SK-N-SH treated with all-trans-retinoic acid at 6 μM for 48 hours (cell line): ENCODE measurements at regions not wholly inside any gene's neighbourhood (a gene's known extent, or its start where the extent isn't known, plus 50 kb on each side); places are given as distances from the start of the nearest gene placed in this dataset.

Source experiments
- ATAC-seq: fragments of 200-7000 bp; cut with Tn5 transposase; 3 replicates; pipeline ENCODE4 v1.9.1; 2020; ENCODE audit warnings: mild to moderate bottlenecking, moderate library complexity
- ARNTL ChIP-seq: fragments of 450-650 bp; formaldehyde crosslinking; IDR thresholded peaks from 2 replicates; pipeline ENCODE4 v1.5.0; 2020; ENCODE audit warnings: low read depth, mild to moderate bottlenecking, moderate library complexity, borderline replicate concordance
- BACH2 ChIP-seq: fragments of 250-450 bp; sonication (Bioruptor Pico); IDR thresholded peaks from 2 replicates; pipeline ENCODE4 v1.9.0; 2021; ENCODE audit warnings: mild to moderate bottlenecking, borderline replicate concordance
- CSDC2 ChIP-seq: fragments of 250-450 bp; sonication (Bioruptor Pico); IDR thresholded peaks from 2 replicates; pipeline ENCODE4 v1.5.0; 2020; ENCODE audit warnings: mild to moderate bottlenecking, moderate library complexity
- GLIS3 ChIP-seq: fragments of 250-450 bp; sonication (Bioruptor Pico); IDR thresholded peaks from 2 replicates; pipeline ENCODE4 v1.5.0; 2020; ENCODE audit warnings: mild to moderate bottlenecking, moderate library complexity
- OSR1 ChIP-seq: fragments of 250-450 bp; sonication (Bioruptor Pico); IDR thresholded peaks from 2 replicates; pipeline ENCODE4 v1.8.0; 2022; ENCODE audit warnings: moderate library complexity, mild to moderate bottlenecking, inconsistent platforms
- SNAI2 ChIP-seq: fragments of 250-450 bp; sonication (Bioruptor Pico); IDR thresholded peaks from 2 replicates; pipeline ENCODE4 v1.5.0; 2020; ENCODE audit warnings: mild to moderate bottlenecking, moderate library complexity
- ZC3H10 ChIP-seq: fragments of 250-450 bp; sonication (Bioruptor Pico); IDR thresholded peaks from 2 replicates; pipeline ENCODE4 v1.5.1; 2021; ENCODE audit warnings: mild to moderate bottlenecking, moderate library complexity
- ZFP30 ChIP-seq: fragments of 450-650 bp; formaldehyde crosslinking; IDR thresholded peaks from 2 replicates; pipeline ENCODE4 v1.5.0; 2022; ENCODE audit warnings: mild to moderate bottlenecking, moderate library complexity
- ZNF565 ChIP-seq: fragments of 450-650 bp; formaldehyde crosslinking; conservative IDR thresholded peaks from 2 replicates; pipeline ENCODE4 v1.5.0; 2020; ENCODE audit warnings: low read depth, mild to moderate bottlenecking, moderate library complexity
- ZNF8 ChIP-seq: fragments of 450-650 bp; formaldehyde crosslinking; IDR thresholded peaks from 2 replicates; pipeline ENCODE4 v1.5.0; 2020; ENCODE audit warnings: mild to moderate bottlenecking, moderate library complexity
- TF ChIP-seq, protein P1 (sequence below): fragments of 250-450 bp; sonication (Bioruptor Pico); IDR thresholded peaks from 2 replicates; pipeline ENCODE4 v1.5.0; 2020; ENCODE audit warnings: mild to moderate bottlenecking, moderate library complexity
- TF ChIP-seq, protein P2 (sequence below): fragments of 250-450 bp; sonication (Bioruptor Pico); IDR thresholded peaks from 2 replicates; pipeline ENCODE4 v1.8.0; 2020; ENCODE audit warnings: mild to moderate bottlenecking, moderate library complexity, borderline replicate concordance
- TF ChIP-seq, protein P3 (sequence below): fragments of 250-450 bp; sonication (Bioruptor Pico); IDR thresholded peaks from 2 replicates; pipeline ENCODE4 v1.8.0; 2021; ENCODE audit warnings: low read depth, mild to moderate bottlenecking, moderate library complexity, borderline replicate concordance

DNA sequence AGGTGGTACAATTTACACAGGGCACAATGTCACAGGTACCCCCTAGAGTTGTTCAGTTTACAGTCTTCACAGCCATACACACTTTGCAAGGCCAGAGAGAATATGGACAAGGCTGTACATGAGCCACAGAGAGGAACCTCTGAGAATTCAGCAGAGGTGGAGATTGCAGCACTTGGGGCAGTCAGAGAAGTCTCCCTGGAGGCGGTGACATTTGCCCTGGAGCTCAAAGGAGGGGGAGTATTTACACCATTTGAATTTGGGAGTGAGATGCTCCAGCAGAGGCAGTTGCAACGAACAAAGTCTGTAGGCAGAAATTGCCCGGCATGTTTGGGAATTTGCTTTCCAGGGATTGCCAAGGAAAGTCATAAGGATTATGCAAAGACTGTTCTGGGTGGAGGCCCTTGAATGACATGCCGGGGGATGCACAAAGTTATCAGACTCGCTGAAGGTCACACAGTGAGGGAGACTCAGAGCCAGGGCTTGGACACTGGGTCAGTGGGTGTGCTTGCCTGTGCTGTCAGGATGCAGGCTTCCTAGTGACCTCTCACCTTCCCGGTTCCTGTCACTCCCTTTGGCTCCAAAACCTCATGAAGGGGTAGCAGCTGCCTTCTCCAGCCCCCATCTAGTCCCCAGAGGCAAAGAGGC, 160.7 kb upstream of the PCBD1 start:
- TF ChIP-seq SNAI2 (CRISPR knock-in tag) = no peak
- no peak for TF ChIP-seq CSDC2 (CRISPR knock-in tag)
- no peak for TF ChIP-seq ZNF8 (CRISPR knock-in tag)
- TF ChIP-seq, protein P1, sequence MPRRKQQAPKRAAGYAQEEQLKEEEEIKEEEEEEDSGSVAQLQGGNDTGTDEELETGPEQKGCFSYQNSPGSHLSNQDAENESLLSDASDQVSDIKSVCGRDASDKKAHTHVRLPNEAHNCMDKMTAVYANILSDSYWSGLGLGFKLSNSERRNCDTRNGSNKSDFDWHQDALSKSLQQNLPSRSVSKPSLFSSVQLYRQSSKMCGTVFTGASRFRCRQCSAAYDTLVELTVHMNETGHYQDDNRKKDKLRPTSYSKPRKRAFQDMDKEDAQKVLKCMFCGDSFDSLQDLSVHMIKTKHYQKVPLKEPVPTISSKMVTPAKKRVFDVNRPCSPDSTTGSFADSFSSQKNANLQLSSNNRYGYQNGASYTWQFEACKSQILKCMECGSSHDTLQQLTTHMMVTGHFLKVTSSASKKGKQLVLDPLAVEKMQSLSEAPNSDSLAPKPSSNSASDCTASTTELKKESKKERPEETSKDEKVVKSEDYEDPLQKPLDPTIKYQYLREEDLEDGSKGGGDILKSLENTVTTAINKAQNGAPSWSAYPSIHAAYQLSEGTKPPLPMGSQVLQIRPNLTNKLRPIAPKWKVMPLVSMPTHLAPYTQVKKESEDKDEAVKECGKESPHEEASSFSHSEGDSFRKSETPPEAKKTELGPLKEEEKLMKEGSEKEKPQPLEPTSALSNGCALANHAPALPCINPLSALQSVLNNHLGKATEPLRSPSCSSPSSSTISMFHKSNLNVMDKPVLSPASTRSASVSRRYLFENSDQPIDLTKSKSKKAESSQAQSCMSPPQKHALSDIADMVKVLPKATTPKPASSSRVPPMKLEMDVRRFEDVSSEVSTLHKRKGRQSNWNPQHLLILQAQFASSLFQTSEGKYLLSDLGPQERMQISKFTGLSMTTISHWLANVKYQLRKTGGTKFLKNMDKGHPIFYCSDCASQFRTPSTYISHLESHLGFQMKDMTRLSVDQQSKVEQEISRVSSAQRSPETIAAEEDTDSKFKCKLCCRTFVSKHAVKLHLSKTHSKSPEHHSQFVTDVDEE (CRISPR knock-in tag) = no peak
- TF ChIP-seq, protein P2, sequence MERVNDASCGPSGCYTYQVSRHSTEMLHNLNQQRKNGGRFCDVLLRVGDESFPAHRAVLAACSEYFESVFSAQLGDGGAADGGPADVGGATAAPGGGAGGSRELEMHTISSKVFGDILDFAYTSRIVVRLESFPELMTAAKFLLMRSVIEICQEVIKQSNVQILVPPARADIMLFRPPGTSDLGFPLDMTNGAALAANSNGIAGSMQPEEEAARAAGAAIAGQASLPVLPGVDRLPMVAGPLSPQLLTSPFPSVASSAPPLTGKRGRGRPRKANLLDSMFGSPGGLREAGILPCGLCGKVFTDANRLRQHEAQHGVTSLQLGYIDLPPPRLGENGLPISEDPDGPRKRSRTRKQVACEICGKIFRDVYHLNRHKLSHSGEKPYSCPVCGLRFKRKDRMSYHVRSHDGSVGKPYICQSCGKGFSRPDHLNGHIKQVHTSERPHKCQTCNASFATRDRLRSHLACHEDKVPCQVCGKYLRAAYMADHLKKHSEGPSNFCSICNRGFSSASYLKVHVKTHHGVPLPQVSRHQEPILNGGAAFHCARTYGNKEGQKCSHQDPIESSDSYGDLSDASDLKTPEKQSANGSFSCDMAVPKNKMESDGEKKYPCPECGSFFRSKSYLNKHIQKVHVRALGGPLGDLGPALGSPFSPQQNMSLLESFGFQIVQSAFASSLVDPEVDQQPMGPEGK = no peak
- no peak for ATAC-seq

DNA sequence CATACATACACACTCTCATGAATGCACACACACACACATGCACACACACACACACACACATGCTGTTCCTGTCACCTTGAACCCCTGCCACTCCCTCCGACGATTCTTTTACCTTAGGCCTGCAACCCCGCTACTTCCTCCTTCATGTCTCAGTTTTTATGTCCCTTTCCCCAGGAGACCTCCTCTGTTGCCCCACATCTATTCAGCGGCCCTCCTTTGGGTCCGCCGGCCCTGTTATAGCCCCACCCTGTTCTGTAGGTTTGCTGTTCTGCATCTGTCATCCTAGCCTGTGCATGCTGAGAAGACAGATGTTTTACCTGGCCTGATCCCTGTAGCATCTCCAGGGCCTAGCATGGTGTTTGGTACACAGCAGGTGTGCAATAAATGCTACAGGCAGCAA, 161.6 kb upstream of the PCBD1 start:
- TF ChIP-seq, protein P2 = no peak
- no peak for TF ChIP-seq ZFP30 (CRISPR knock-in tag)
- TF ChIP-seq GLIS3 = no peak
- no peak for TF ChIP-seq OSR1
- TF ChIP-seq ZNF565 (CRISPR knock-in tag) = no peak
- TF ChIP-seq ZNF8 (CRISPR knock-in tag) = no peak
- no peak for ATAC-seq

DNA sequence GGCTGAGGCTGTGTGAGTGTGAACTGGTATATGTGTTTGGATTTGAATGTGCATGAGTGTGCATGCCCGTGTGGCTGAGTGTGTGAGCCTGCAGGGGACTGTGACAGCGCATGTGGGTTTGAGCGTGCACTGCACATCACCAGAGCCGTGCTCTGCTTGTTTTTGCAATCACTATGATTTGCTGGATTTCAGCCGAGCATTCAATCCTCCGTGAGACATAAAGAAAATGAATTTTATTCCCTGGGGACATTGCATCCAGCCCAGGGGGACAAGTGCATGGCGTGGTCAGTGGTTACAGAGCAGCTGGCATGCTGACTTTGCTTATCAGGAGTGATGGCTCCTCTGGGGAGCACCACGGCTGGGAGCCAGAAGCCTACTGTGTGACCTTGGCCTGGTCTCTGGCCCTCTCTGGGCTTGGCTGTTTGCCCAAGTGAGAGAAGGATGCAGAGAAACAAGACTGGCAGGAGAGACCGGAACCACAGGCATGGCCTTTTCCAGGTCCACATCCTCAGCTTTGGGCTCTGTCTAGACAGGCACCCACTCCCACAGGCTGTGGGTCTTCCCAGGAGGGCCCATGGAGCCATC, 160.2 kb upstream of the UNC5B start:
- no peak for ATAC-seq
- TF ChIP-seq ZC3H10 = no peak
- TF ChIP-seq, protein P1 (CRISPR knock-in tag) = no peak
- TF ChIP-seq, protein P2 = no peak

DNA sequence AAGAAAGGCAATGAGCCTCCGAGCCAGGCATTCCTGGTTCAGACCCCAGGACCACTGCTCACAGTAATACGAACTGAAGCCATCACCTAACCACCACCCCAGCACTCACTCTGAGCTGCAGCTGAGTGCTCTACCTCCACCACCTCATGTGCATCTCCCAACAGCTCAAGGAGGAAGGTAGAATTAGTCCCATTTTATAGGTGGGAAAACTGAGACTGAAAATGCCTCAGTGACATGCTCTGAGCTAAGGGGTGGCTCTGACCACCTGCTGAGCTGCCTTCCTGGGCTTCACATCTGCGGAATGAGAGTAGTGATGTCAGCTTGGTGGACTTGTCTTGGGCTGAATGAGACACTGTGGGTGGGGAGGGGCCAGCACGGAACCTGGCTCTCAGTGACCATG, 159.7 kb upstream of the UNC5B start:
- no peak for ATAC-seq
- TF ChIP-seq ZNF565 (CRISPR knock-in tag) = no peak
- TF ChIP-seq, protein P3, sequence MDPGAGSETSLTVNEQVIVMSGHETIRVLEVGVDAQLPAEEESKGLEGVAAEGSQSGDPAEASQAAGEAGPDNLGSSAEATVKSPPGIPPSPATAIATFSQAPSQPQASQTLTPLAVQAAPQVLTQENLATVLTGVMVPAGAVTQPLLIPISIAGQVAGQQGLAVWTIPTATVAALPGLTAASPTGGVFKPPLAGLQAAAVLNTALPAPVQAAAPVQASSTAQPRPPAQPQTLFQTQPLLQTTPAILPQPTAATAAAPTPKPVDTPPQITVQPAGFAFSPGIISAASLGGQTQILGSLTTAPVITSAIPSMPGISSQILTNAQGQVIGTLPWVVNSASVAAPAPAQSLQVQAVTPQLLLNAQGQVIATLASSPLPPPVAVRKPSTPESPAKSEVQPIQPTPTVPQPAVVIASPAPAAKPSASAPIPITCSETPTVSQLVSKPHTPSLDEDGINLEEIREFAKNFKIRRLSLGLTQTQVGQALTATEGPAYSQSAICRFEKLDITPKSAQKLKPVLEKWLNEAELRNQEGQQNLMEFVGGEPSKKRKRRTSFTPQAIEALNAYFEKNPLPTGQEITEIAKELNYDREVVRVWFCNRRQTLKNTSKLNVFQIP (CRISPR knock-in tag) = no peak
- TF ChIP-seq GLIS3 = no peak
- TF ChIP-seq BACH2 (CRISPR knock-in tag) = no peak
- TF ChIP-seq, protein P1 (CRISPR knock-in tag) = no peak
- TF ChIP-seq ARNTL (CRISPR knock-in tag) = no peak
